ENCODE measurements at regions not wholly inside any gene's neighbourhood (a gene's known extent, or its start where the extent isn't known, plus 50 kb on each side); places are given as distances from the start of the nearest gene placed in this dataset.

- no peak for TF ChIP-seq CTCF (conservative IDR thresholded peaks at IDR 0.05; ENCODE audit: low read depth in 2 of 2)
- no peak for TF ChIP-seq EZH2 (IDR thresholded peaks at IDR 0.05; ENCODE audit: low read depth, unreplicated experiment)
- TF ChIP-seq POLR2AphosphoS5 (IDR thresholded peaks at IDR 0.05; ENCODE audit: low read depth): no peak
- no peak for TF ChIP-seq CREB1 (CRISPR knock-in tag; IDR thresholded peaks at IDR 0.05; ENCODE audit: low read depth)
- no peak for TF ChIP-seq ZNF462 (CRISPR knock-in tag; IDR thresholded peaks at IDR 0.05)
- TF ChIP-seq REST (IDR thresholded peaks at IDR 0.05; ENCODE audit: unreplicated experiment): no peak
- no peak for TF ChIP-seq JUNB (IDR thresholded peaks at IDR 0.05; ENCODE audit: unreplicated experiment)
- no peak for TF ChIP-seq ETS1 (IDR thresholded peaks at IDR 0.05)
- no peak for TF ChIP-seq EZH2phosphoT487 (IDR thresholded peaks at IDR 0.05; ENCODE audit: unreplicated experiment)
Measured at GRCh38 chr6:115690854-115691253, 369.8 kb downstream of the FRK start.

Measured in GM23338 (cell line).